Panc1 (cell line): ENCODE measurements at regions not wholly inside any gene's neighbourhood (a gene's known extent, or its start where the extent isn't known, plus 50 kb on each side); places are given as distances from the start of the nearest gene placed in this dataset.

Experiments used
- ATAC-seq: fragments of 200-7000 bp; cut with Tn5 transposase; 2 replicates; pipeline ENCODE4 v1.9.1; 2020; ENCODE audit warnings: mild to moderate bottlenecking, moderate library complexity
- BruUV-seq: library from RNA; stranded (reverse); fragments of 400-500 nt; replicated peaks from 2 replicates; lab custom pipeline; 2021; lab: Mats Ljungman, UMichigan
- CTCF ChIA-PET: fragments of 300-600 bp; sonication (Branson Sonifier 250); formaldehyde crosslinking; loops from one replicate; lab custom pipeline; 2022; ENCODE audit warnings: antibody characterized with exemption; lab: Charles Lee
- POLR2A ChIA-PET: fragments of 300-600 bp; sonication (Branson Sonifier 250); formaldehyde crosslinking; loops from one replicate; lab custom pipeline; 2022; ENCODE audit warnings: antibody characterized with exemption; lab: Charles Lee
- DNase-seq: peaks from one replicate; pipeline ENCODE4 v3.0.0-alpha.2; 2010; ENCODE audit warnings: low read depth, low spot score
- H3K27ac ChIP-seq: 2 replicates; pipeline ENCODE4 v1.5.1; 2011; ENCODE audit warnings: mild to moderate bottlenecking, low read length, inconsistent platforms
- H3K27me3 ChIP-seq: fragments of 200-500 bp; sonication (Bioruptor generic); 2 replicates; pipeline ENCODE4 v1.6.0; 2014; ENCODE audit warnings: low read length, inconsistent platforms; ENCODE audit not compliant: control insufficient read depth, insufficient read depth
- H3K36me3 ChIP-seq: fragments of 200-500 bp; sonication (Bioruptor generic); 2 replicates; pipeline ENCODE4 v1.5.1; 2014; ENCODE audit warnings: inconsistent platforms, mild to moderate bottlenecking, low read length, moderate library complexity; ENCODE audit not compliant: control insufficient read depth, insufficient read depth
- H3K4me1 ChIP-seq: 2 replicates; pipeline ENCODE4 v1.5.1; 2011; ENCODE audit warnings: inconsistent platforms, mild to moderate bottlenecking, low read length, moderate library complexity; ENCODE audit not compliant: control insufficient read depth, insufficient read depth
- H3K4me3 ChIP-seq, 2 experiments: 2 replicates each; pipeline ENCODE4 v1.5.1; 2011 to 2012; ENCODE audit warnings: low read depth in 2 of 2, low read length in 2 of 2, mild to moderate bottlenecking in 2 of 2, inconsistent platforms in 1 of 2, moderate library complexity in 1 of 2
- H3K9me3 ChIP-seq: fragments of 200-500 bp; sonication (Bioruptor generic); 2 replicates; pipeline ENCODE4 v1.5.1; 2014; ENCODE audit warnings: low read depth, mild to moderate bottlenecking, inconsistent platforms, low read length, moderate library complexity; ENCODE audit not compliant: control insufficient read depth, insufficient read depth
- POLR2AphosphoS5 ChIP-seq: IDR thresholded peaks from 2 replicates; pipeline ENCODE4 v1.6.1; 2012; ENCODE audit warnings: mild to moderate bottlenecking, low read depth, low read length, moderate library complexity
- SIN3A ChIP-seq: IDR thresholded peaks from 2 replicates; pipeline ENCODE4 v1.6.1; 2012; ENCODE audit warnings: low read depth, mild to moderate bottlenecking, low read length, moderate library complexity, borderline replicate concordance; ENCODE audit not compliant: insufficient read depth
- TCF7L2 ChIP-seq: IDR thresholded peaks from 2 replicates; pipeline ENCODE4 v1.6.1; 2011; ENCODE audit warnings: mild to moderate bottlenecking, low read depth, low read length, inconsistent platforms
- in situ Hi-C: cut with HindIII; loops from 2 replicates; pipeline ENCODE4 v1.10.0; 2016; ENCODE audit warnings: low sequenced_read_pairs, low pct_unique_long_range_greater_than_20kb
- intact Hi-C: fragments of 100-400 bp; cut with micrococcal nuclease; formaldehyde crosslinking; loops from one replicate; pipeline ENCODE4 v1.10.0; 2022; ENCODE audit not compliant: unreplicated experiment
- TF ChIP-seq, protein P1 (sequence below), 2 experiments: IDR thresholded peaks; 2 replicates each; pipeline ENCODE4 v1.6.1; 2011 to 2012; ENCODE audit warnings: low read depth in 2 of 2, control low read depth in 1 of 2, low read length in 1 of 2, mild to moderate bottlenecking in 1 of 2, moderate library complexity in 1 of 2; ENCODE audit not compliant: insufficient read depth in 1 of 2
- TF ChIP-seq, protein P2 (sequence below): fragments of 450-650 bp; IDR thresholded peaks from 2 replicates; pipeline ENCODE4 v1.5.1; 2017; ENCODE audit warnings: mild to moderate bottlenecking

DNA sequence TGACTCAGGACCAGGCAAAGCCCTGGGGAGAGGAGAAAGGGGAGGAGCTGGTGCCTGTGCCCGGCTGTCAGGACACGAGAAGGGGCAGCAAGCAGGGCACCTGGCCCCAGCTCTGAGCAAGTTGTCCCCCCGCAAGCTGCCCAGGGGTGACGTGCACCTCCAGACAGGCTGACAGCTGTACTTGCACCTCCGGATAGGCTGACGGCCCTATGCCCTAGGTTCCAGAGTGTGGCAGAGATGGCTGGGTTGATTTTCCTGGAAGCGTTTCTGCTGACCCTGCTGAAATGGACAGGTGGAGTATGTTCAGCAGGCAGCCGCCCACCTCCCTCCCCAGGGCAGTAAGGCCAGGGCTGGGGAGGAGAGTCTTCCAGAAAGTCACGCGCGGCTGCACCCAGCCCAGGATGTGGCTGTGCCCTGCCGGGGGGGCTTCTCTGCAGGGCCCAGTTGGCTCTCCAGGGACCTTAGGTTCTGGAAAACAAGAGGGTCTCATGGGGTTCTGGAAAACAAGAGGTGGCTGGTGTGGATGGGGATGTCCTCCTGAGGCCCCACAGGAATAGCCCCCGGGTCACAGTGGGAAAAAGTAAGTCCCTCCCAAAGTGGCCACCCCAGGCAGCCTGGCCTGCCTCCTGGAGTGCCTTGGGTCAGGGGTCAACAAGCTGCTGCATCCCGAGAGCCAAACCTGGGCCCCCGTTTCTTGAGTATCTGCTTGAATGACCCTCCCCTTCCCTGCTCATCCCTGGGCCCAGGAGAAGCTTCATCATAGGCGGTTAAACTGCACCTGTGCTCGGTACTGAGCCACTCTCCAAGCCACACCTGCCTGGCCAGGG is 71.4 kb upstream of the OTOS start:
- Histone ChIP-seq H3K9me3 (no peaks in the 10 kb centered on the region), H3K27me3 (no peaks in the 10 kb centered on the region), H3K4me3 (no peak overlapping the region), H3K36me3 (no peaks in the 10 kb centered on the region), H3K4me1 (no peaks in the 10 kb centered on the region), H3K27ac (no peak overlapping the region)
- in situ Hi-C loops: no loop called here
- no TSS peak for BruUV-seq
- ChIA-PET POLR2A (no interaction called here), CTCF (no interaction called here)
- ATAC-seq: no peak
- intact Hi-C loops: loop anchor here (10.0 kb wide), 1 partner anchor 1477 kb away; no protein-coding TSS in a partner anchor
- DNase-seq: no peak
- TF ChIP-seq, protein P1, sequence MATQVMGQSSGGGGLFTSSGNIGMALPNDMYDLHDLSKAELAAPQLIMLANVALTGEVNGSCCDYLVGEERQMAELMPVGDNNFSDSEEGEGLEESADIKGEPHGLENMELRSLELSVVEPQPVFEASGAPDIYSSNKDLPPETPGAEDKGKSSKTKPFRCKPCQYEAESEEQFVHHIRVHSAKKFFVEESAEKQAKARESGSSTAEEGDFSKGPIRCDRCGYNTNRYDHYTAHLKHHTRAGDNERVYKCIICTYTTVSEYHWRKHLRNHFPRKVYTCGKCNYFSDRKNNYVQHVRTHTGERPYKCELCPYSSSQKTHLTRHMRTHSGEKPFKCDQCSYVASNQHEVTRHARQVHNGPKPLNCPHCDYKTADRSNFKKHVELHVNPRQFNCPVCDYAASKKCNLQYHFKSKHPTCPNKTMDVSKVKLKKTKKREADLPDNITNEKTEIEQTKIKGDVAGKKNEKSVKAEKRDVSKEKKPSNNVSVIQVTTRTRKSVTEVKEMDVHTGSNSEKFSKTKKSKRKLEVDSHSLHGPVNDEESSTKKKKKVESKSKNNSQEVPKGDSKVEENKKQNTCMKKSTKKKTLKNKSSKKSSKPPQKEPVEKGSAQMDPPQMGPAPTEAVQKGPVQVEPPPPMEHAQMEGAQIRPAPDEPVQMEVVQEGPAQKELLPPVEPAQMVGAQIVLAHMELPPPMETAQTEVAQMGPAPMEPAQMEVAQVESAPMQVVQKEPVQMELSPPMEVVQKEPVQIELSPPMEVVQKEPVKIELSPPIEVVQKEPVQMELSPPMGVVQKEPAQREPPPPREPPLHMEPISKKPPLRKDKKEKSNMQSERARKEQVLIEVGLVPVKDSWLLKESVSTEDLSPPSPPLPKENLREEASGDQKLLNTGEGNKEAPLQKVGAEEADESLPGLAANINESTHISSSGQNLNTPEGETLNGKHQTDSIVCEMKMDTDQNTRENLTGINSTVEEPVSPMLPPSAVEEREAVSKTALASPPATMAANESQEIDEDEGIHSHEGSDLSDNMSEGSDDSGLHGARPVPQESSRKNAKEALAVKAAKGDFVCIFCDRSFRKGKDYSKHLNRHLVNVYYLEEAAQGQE (IDR thresholded peaks at IDR 0.05; ENCODE audit: insufficient read depth in 1 of 2, low read depth in 2 of 2, low read length in 1 of 2): no peak
- TF ChIP-seq, protein P2, sequence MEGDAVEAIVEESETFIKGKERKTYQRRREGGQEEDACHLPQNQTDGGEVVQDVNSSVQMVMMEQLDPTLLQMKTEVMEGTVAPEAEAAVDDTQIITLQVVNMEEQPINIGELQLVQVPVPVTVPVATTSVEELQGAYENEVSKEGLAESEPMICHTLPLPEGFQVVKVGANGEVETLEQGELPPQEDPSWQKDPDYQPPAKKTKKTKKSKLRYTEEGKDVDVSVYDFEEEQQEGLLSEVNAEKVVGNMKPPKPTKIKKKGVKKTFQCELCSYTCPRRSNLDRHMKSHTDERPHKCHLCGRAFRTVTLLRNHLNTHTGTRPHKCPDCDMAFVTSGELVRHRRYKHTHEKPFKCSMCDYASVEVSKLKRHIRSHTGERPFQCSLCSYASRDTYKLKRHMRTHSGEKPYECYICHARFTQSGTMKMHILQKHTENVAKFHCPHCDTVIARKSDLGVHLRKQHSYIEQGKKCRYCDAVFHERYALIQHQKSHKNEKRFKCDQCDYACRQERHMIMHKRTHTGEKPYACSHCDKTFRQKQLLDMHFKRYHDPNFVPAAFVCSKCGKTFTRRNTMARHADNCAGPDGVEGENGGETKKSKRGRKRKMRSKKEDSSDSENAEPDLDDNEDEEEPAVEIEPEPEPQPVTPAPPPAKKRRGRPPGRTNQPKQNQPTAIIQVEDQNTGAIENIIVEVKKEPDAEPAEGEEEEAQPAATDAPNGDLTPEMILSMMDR: no peak
- TF ChIP-seq POLR2AphosphoS5: no peak
- no peak for TF ChIP-seq TCF7L2
- no peak for TF ChIP-seq SIN3A

DNA sequence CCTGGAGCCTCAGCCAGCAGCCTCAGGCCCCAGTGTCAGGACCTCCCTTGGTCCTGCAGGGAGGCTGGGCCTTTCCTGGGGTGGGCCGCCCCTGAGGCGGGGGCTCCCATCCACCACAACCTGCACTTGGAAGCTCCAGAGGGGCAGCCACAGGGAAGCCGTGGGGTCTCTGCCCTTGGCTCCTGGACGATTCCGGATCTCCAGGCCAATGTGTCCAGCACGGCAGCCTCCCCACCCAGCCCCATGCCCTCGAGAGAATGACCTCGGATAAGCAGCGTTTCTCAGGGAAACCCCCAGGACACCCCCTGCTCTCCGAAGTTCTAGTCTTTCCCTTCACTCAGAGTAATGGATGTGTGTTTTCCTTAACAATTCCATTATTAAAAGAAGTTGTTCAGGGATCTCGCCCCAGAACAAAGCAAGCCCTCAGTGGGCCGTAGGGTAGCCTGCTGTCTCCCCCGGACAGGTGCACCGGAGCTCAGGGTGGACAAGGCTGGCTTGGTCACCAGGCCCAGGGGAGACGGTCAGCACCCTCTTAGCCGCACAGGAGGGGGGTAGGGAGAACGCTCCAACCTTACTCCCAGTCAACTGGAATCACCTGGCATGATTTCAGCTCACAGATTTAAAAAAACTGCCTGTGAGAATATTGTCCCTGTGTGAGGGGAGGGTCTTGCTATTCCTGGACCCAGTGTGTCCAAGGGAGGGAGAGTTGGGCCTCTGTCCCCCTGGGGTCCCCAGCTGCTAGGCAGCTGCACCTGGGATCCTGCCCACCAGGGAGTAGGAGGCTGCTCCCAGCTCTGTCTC is 72.2 kb upstream of the OTOS start:
- H3K9me3 ChIP-seq: no peaks in the 10 kb centered on the region
- POLR2A ChIA-PET: no interaction called here
- DNase-seq: no peak
- no peak for ATAC-seq
- TF ChIP-seq POLR2AphosphoS5 (no peak), TCF7L2 (no peak), SIN3A (no peak)
- TF ChIP-seq, protein P2: no peak
- TF ChIP-seq, protein P1 (IDR thresholded peaks at IDR 0.05; ENCODE audit: insufficient read depth in 1 of 2, low read depth in 2 of 2, low read length in 1 of 2): no peak
- no peaks in the 10 kb centered on the region for H3K36me3 ChIP-seq
- no peak overlapping the region for H3K4me3 ChIP-seq
- no TSS peak for BruUV-seq
- intact Hi-C loops: loop anchor here (10.0 kb wide), 1 partner anchor 1478 kb away; no protein-coding TSS in a partner anchor
- no peak overlapping the region for H3K27ac ChIP-seq
- CTCF ChIA-PET: interaction anchor here (0.7 kb wide), 1 partner anchor 20 kb away, joined by 3 read pairs; no protein-coding TSS in a partner anchor
- H3K27me3 ChIP-seq: no peaks in the 10 kb centered on the region
- no peaks in the 10 kb centered on the region for H3K4me1 ChIP-seq
- in situ Hi-C loops: no loop called here
